Ovary (tissue), 7 donors: ENCODE measurements at regions not wholly inside any gene's neighbourhood (a gene's known extent, or its start where the extent isn't known, plus 50 kb on each side); places are given as distances from the start of the nearest gene placed in this dataset.

Source experiments
- DNase-seq, 5 donors: peaks; one replicate each; pipeline ENCODE4 v3.0.0-alpha.2; 2019 to 2020
- H3K27ac ChIP-seq, 2 donors: fragments of 200-600 bp; one replicate each; pipeline versions ENCODE4 v1.5.1 to v1.8.0; 2019 to 2022
- H3K27me3 ChIP-seq: fragments of 200-600 bp; one replicate; pipeline ENCODE4 v1.8.0; 2022
- H3K36me3 ChIP-seq: fragments of 200-600 bp; sonication (generic); one replicate; pipeline ENCODE4 v1.5.1; 2019
- H3K4me1 ChIP-seq: one replicate; pipeline ENCODE4 v1.8.1; 2013; ENCODE audit warnings: mild to moderate bottlenecking, moderate library complexity; ENCODE audit not compliant: insufficient read depth
- H3K4me3 ChIP-seq: fragments of 200-600 bp; sonication (generic); one replicate; pipeline ENCODE4 v1.5.1; 2017
- H3K9me3 ChIP-seq, 2 donors: fragments of 200-600 bp in 1 of 2; sonication (generic) in 1 of 2; one replicate each; pipeline versions ENCODE4 v1.5.1 to v1.8.1; 2013 to 2019; ENCODE audit warnings: mild to moderate bottlenecking in 1 of 2, moderate library complexity in 1 of 2
- CTCF ChIP-seq, 3 donors: fragments of 450-650 bp in 2 of 3; fragments of 200-600 bp in 1 of 3; IDR thresholded peaks; one replicate each; pipeline versions ENCODE4 v1.5.1 to v1.8.0; 2016 to 2022; ENCODE audit warnings: antibody characterized with exemption in 3 of 3, mild to moderate bottlenecking in 1 of 3
- EP300 ChIP-seq: sonication (generic); formaldehyde crosslinking; IDR thresholded peaks from one replicate; pipeline ENCODE4 v1.6.1; 2017; ENCODE audit warnings: antibody characterized with exemption
- POLR2A ChIP-seq: fragments of 450-650 bp; IDR thresholded peaks from one replicate; pipeline ENCODE4 v1.6.1; 2017; ENCODE audit warnings: antibody characterized with exemption, mild to moderate bottlenecking, moderate library complexity
- WGBS, 3 donors: extraction: QIAGEN DNeasy Blood & Tissue Kit in 1 of 3; methylation state at CpG; one replicate each; pipeline versions ENCODE4 v1.1.5 to v1.1.7; 2013 to 2017; 5-methylcytosine and 5-hydroxymethylcytosine counted together
- intact Hi-C, 4 donors: fragments of 100-400 bp; cut with DNase I; formaldehyde crosslinking; loops; one replicate each; pipeline versions ENCODE4 v1.11.0 to v1.15.1; 2022 to 2023
- donor health status: DM: no; HTN: no; CAD: no; lungs with moderate emphysema.
- donor health status: DM: no; HTN: no; CAD: no.
- donor health status: Bipolar disorder and iron deficiency.
- donor health status: DM: no; HTN: no; CAD: no.
- donor health status: DM: yes; HTN: yes; CAD: no.

- no peak for DNase-seq
- Histone ChIP-seq H3K27ac (no peak overlapping the region), H3K36me3 (no peaks in the 10 kb centered on the region), H3K4me1 (no peaks in the 10 kb centered on the region), H3K9me3 (no peaks in the 10 kb centered on the region), H3K4me3 (no peak overlapping the region), H3K27me3 (no peaks in the 10 kb centered on the region)
- intact Hi-C loops: no loop called here
- no peak for TF ChIP-seq EP300
- TF ChIP-seq POLR2A: no peak
- TF ChIP-seq CTCF (IDR thresholded peaks at IDR 0.05): no peak
- 87 to 93% (median 88%) methylated on average over 3 of the region's 3 CpGs for WGBS, 3 donors
Observed at GRCh38 chr16:73430138-73430537, 382.2 kb upstream of the ZFHX3 start.

- H3K4me1 ChIP-seq: no peaks in the 10 kb centered on the region
- H3K27me3 ChIP-seq: no peaks in the 10 kb centered on the region
- H3K4me3 ChIP-seq: no peak overlapping the region
- no peak for DNase-seq
- H3K9me3 ChIP-seq: no peaks in the 10 kb centered on the region
- WGBS, 3 donors: 30 to 47% (median 36%) methylated on average over 10 of the region's 10 CpGs
- H3K27ac ChIP-seq: no peak overlapping the region
- no peaks in the 10 kb centered on the region for H3K36me3 ChIP-seq
- TF ChIP-seq CTCF (IDR thresholded peaks at IDR 0.05) (no peak), POLR2A (no peak), EP300 (no peak)
- intact Hi-C loops: no loop called here
Observed at GRCh38 chr16:73428121-73428520, 380.2 kb upstream of the ZFHX3 start.

- intact Hi-C loops: no loop called here
- TF ChIP-seq POLR2A (no peak), CTCF (IDR thresholded peaks at IDR 0.05) (no peak), EP300 (no peak)
- 65 to 79% (median 71%) methylated on average over 3 of the region's 3 CpGs for WGBS, 3 donors
Observed at GRCh38 chr16:73427164-73427563, 379.2 kb upstream of the ZFHX3 start.

GRCh38 chr16:73426433-73427160, 378.7 kb upstream of the ZFHX3 start:
- Histone ChIP-seq H3K27me3 (no peaks in the 10 kb centered on the region), H3K4me1 (no peaks in the 10 kb centered on the region), H3K36me3 (no peaks in the 10 kb centered on the region), H3K27ac (no peak overlapping the region), H3K4me3 (no peak overlapping the region), H3K9me3 (no peaks in the 10 kb centered on the region)
- no peak for TF ChIP-seq CTCF (IDR thresholded peaks at IDR 0.05)
- no peak for DNase-seq
- WGBS, 3 donors: 18 to 29% (median 23%) methylated on average over 7 of the region's 7 CpGs
- intact Hi-C loops: no loop called here

More at GRCh38 chr16:73427164-73427563, 379.2 kb upstream of the ZFHX3 start:
- Histone ChIP-seq H3K36me3 (no peaks in the 10 kb centered on the region), H3K4me1 (no peaks in the 10 kb centered on the region), H3K4me3 (no peak overlapping the region), H3K27ac (no peak overlapping the region), H3K9me3 (no peaks in the 10 kb centered on the region), H3K27me3 (no peaks in the 10 kb centered on the region)
- no peak for DNase-seq
